Muscle layer of colon (tissue), 2 donors: ENCODE measurements at regions not wholly inside any gene's neighbourhood (a gene's known extent, or its start where the extent isn't known, plus 50 kb on each side); places are given as distances from the start of the nearest gene placed in this dataset.
A peak's percentile ranks its signal among the peaks of the same experiment; 100 is the strongest.

Experiments
- H3K27ac ChIP-seq: one replicate; pipeline ENCODE4 v1.7.0; 2013; ENCODE audit warnings: low read depth, mild to moderate bottlenecking, low read length, moderate library complexity
- H3K27me3 ChIP-seq, 2 donors: one replicate each; pipeline ENCODE4 v1.7.0; 2013; ENCODE audit warnings: low read length in 2 of 2, mild to moderate bottlenecking in 2 of 2; ENCODE audit not compliant: insufficient read depth in 2 of 2, control insufficient read depth in 1 of 2
- H3K36me3 ChIP-seq: one replicate; pipeline ENCODE4 v1.7.0; 2013; ENCODE audit warnings: mild to moderate bottlenecking, low read length; ENCODE audit not compliant: insufficient read depth
- H3K4me1 ChIP-seq: one replicate; pipeline ENCODE4 v1.7.0; 2013; ENCODE audit warnings: mild to moderate bottlenecking, low read length; ENCODE audit not compliant: insufficient read depth
- H3K4me3 ChIP-seq, 2 donors: one replicate each; pipeline ENCODE4 v1.7.0; 2013; ENCODE audit warnings: low read length in 2 of 2, low read depth in 1 of 2, mild to moderate bottlenecking in 1 of 2, moderate library complexity in 1 of 2
- H3K9ac ChIP-seq: one replicate; pipeline ENCODE4 v1.7.0; 2013; ENCODE audit warnings: low read length
- H3K9me3 ChIP-seq: one replicate; pipeline ENCODE4 v1.7.0; 2013; ENCODE audit warnings: mild to moderate bottlenecking, low read length
- donor health status: abdominal sarcoma.
- donor health status: Adenocarcinoma of cecum.

- Histone ChIP-seq H3K36me3 (no peaks in the 10 kb centered on the region), H3K9ac (no peak overlapping the region), H3K4me1 (peaks cover 31% of the 10 kb centered on the region), H3K27me3 (no peaks in the 10 kb centered on the region), H3K27ac (no peak overlapping the region), H3K4me3 (peak overlapping the region in 1 of 2 donors; percentile 68), H3K9me3 (no peaks in the 10 kb centered on the region)
These were observed 50.6 kb upstream of the ULK4 start for GRCh38 chr3:42012383-42012934.
